ENCODE measurements at regions not wholly inside any gene's neighbourhood (a gene's known extent, or its start where the extent isn't known, plus 50 kb on each side); places are given as distances from the start of the nearest gene placed in this dataset.

DNA sequence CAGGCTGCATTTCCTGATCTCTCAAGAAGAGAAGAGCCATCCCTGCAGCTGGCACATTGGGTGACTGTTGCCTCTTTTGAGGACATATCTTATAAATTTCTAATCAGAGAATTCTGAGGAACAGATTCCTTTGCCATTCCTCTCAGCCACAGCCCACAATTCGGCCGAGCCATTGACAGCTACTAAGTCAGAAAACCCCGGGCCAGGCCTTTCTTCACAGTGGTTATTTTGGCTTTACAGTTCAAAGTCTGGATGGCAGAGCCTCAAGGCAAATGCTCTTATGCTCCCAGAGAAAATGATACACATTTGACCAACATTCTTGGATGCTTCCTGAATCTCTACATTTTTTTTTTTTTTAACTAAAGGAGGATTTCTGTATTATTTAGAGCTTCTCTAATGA lies 138.4 kb upstream of the FRMD6 start:
- no peak for DNase-seq (ENCODE audit: low spot score)

DNA sequence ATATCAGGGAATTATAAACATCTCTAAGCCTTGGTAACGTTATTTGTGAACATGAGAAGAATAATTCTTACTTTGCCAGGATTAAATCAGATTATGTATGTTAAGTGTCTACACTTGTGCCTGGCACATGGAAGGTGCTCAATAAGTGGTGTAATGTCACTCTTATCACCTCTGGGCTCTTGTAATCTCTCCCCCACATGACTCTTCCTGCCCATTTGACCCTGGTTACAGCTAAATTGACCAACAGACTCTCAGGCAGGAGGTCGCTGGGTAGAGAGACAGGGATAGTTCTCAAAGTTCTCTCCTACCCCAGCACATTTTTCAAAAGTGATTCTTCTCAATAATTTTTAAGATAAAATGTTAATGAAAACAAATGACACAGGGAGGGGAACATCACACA lies 137.8 kb upstream of the FRMD6 start:
- DNase-seq (ENCODE audit: low spot score), result no peak

DNA sequence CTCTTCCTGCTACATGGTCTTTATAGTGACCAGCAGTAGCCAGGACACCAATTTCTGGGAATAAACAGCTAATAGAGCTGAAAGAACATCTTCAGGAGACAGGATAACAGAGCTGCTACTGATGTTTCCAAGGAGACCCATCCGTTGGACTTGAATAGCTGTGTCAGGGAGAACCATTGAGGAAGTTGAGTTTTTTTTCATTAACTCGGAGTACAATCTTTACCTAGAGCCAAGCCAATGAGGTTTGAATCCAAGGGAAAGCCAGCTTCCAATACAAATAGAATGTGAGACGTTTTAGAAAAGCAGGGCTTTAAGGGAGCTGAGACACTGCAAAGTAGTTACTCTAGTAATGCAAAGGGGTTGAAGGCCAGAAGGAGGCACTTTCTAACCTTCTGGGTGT lies 136.1 kb upstream of the FRMD6 start:
- DNase-seq (ENCODE audit: low spot score), result no peak

DNA sequence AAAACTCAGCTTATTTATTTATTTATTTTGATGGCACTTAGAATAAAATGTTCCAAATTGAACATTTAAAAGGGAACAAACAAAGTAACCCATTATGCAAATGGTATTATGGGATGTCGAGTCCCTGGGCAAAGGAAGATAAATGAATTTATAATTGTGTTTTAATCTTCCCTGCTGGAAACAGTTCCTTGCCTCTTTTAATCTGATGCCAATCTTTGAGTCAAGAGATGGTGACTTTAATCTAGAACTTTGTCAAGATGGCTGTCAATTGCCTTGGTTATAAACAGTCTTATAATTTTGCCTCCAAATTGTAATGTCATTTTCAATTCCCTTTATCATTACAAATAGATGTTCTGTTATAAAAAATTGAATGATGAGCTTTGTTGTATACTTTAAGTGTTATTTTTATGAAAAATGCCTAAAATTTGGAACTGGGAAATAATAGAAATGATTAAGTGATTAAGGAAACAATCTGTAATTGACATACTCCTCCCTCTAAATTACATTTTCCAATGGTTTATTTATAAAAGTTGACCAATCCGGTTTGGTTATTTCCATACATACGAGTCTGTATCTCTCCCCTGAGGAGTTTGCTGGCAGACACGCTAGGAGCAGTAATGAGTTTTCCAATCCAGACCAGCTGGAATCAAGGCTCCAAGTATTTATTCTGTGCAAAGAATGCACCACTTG lies 134.9 kb upstream of the FRMD6 start:
- DNase-seq (ENCODE audit: low spot score), result no peak

DNA sequence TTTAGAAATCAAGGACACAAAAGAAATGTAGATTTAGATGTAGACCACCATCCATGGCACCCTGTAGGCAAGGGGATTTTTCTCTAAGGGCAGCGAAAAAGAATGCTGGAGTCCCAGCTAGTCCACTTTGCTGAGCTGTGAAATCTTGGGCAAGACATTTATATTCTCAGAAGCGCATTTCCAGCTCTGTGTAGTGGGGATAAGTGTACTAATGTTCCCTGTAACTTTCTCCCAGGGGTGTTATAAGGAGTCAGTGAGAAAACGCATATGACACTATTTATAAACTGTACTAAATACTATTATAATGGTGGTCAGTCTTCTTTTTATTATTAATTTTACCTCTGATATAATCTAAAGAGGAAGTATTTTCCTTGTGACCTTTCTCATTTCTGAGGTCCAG lies 133.4 kb upstream of the FRMD6 start:
- no peak for DNase-seq (ENCODE audit: low spot score)

DNA sequence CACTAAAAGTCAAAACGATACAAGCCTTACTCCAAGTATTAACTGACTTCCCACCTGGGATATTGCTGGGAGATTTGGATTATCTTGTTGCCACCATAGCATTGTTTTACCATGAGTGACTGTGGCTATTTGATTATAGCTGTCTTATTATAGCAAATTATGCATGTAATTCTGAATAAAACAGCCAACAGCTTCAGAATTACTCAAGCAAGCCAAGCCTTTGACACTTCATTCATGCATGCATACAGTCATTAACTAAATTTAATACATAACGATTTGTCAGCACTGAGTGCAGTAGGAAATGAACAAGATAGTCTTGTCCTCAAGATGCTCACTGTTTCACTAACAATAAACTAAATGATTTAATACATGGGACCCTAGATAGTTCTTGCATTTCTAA lies 133.0 kb upstream of the FRMD6 start:
- DNase-seq (ENCODE audit: low spot score), result no peak

DNA sequence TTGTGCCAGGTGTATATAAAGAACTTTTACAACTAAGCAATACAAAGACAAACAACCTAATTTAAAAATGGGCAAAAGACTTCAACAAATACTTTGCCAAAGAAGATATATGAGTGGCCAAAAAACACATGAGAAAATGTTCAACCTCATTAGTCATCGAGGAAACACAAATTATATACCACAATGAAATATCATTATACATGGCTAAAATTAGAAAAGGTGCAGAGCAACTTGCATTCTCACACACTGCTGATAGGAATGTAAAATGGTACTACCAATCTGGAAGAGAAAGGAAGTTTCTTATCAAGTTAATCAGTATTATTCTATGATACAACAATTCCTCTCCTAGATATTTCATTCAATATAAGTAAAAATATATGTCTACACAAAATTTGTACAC lies 131.6 kb upstream of the FRMD6 start:
- DNase-seq (ENCODE audit: low spot score), result no peak

DNA sequence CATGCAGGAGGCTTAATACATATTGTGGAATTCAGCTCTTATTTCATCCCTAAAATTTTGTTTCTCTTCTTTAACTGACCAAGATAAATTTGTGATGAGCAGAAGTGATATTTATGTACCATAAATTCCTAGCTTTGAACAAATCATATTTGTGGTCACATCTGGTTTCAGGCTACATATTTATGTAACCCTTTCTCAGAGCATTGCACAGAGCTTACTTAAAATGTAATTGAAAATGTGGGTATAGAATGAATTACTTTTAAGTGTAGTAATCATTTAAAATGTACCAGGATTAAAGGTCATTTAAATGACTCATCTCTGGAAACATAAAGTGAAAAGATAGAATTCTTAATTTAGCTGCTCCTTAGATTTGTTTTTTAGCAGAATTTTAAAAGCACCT lies 129.9 kb upstream of the FRMD6 start:
- DNase-seq (ENCODE audit: low spot score), result no peak

DNA sequence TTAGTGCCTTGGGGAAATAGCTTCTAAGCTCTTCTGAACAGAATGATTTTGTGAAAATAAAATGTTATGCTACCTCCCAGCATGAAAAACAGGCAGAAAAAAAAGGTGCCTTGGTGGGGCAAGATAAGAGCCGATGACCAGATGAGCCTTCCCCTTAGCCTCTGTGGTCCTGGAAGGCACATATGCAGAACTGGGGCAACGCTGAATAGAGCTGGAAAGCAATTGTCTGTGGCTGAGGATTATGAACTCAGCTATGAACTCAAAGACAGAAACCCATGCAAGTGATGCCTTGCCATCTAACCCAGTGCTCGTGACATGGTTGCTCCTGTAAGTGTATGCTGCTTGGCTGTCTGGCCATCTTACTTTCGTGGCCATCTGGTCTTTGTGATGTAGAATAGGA lies 128.5 kb upstream of the FRMD6 start:
- no peak for DNase-seq (ENCODE audit: low spot score)

DNA sequence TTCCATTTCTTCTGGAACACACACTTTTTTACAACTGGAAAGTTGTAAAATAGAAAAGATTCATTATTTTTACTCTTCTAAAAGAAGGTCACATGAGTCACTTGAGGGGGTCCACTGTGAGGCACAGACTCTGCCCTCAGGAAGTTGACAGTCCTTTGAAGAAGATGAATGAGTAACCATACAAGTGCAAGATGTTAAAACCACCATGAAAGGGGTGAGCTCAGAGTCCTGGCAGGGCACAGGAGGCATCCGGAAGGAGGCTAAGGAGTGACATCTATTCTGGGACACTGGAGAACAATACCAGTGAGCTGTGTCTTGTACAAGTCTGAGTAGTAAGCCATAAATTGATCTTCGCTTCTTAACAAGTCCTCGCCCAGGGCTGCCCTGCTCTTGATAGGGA lies 126.0 kb upstream of the FRMD6 start:
- DNase-seq (ENCODE audit: low spot score), result no peak

DNA sequence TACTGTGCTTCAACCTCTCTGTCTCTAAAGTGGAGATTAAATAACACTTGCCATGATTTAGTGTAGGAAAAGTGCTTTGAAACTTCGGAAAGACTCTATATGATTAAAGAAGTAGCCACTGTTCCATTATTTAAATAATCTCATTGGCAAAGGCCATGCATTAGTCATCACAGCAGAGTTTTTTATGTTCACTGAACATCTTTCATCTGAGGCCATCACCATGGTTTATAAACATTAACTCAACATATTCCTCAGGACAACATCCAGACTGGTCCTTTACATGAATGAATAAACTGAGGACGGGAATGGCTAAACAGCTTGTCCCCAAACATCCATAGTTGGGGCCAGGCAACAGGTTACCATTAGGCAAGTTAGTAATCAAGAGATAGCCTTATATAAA lies 124.6 kb upstream of the FRMD6 start:
- no peak for DNase-seq (ENCODE audit: low spot score)

DNA sequence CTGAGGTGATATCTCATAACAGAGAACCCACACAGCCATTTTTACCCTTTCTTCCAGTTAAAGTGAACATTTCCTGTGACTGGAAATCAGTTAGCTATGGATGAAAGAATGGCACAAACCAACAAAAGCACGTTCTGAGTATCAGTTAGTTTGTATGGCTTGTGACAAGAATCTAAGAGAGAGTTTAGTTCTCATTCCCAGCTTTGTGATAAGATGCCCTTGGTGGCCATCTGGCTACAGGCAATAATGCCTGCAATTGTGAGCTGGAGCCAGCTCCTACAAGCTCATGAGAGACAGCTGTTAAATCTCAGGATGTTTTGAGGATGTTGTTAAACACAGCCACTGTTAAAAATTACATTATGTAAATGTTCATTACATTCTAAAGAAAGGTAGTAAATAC lies 122.0 kb upstream of the FRMD6 start:
- no peak for DNase-seq (ENCODE audit: low spot score)

DNA sequence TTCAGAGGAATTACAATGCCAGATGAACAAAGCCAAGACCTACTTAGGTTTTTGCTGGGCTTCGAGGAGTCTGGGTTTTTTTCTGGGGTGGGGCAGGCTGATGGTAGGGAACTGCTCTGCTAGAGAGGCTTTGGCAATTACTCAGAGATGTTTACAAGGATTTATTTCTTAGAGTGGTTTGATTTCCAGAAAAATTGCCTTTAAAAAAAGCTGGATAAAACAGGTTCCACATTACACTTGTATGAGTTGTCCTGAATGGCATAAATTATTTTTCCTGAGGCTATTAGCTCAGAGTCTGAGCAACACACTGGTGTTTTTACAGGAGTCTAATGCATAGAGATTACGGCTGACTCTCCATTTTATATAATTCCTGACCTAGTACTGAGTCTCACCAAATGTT lies 118.5 kb upstream of the FRMD6 start:
- no peak for DNase-seq (ENCODE audit: low spot score)

DNA sequence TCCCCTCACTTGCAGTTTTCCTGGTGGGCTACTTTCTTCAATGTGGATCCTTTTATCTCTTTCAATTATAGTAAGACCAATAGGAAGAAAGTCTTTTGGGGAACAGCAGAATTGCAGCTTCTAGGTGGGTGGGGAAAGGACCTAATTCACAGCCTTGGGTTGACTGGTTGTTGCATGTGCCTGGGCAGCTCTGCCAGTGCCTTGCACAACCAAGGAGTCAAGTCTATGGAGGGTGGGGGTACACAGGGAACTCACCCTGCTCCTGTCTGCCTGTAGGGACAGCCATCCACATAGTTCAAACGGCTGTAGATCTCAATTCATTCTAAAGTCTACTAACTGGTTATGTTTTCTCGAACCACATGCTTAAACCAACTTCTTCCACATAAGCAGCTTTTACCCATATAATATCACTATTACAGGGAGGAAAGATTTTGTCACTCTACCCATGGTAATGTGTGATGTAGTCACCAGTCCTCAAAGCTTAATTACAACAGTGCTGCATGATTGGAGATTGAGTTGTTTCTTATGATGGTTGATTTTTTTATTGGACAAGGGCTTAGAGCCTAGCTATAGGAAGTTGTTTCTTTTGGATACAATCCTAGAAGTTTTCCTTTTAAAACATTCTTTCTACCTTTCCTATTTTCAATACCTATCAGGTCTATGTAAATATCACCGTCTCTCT lies 117.7 kb upstream of the FRMD6 start:
- DNase-seq (ENCODE audit: low spot score), result no peak

DNA sequence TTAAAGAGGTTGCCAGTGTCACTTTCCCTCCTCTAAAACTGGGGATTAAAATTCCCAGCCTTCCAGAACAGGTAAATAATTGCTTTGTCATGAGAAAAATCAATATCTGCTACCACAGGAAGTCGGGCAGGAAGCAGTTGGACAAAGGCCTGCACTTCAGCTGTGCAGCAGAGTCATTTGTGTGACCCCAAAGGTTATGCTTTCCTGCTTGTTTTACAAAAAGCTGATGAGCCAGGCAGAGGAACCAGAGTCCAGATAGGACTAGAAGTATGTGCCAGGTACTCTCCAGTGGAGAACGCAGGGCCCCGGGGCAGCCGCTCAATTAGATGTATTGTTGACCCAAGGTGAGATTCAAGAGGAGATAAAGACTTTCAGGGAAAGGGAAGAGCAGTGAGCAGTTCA lies 117.1 kb upstream of the FRMD6 start:
- no peak for DNase-seq (ENCODE audit: low spot score)

DNA sequence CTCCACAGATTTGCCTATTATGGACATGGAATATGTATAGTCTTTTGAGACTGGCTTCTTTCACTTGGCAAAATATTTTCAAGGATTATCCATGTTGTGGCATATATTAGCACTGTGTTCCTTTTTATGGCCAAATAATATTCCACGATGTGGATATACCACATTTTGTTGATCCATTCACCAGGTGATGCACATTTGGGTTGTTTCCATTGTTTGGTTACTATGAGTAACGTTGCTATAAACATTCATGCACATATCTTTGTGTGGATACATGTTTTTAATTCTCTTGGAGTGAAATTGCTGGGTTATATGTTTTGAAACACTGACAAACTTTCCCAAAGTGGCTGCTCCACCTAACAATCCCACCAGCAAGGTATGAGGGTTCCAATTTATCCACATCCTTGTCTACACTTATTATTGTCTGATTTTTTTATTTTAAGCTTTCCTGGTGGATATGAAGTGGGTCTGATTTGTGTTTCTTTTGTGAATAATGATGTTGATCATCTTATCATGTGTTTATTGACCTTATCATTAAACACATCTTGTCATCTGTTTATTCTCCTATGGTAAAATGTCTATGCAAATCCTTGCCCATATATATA lies 116.2 kb upstream of the FRMD6 start:
- no peak for DNase-seq (ENCODE audit: low spot score)

DNA sequence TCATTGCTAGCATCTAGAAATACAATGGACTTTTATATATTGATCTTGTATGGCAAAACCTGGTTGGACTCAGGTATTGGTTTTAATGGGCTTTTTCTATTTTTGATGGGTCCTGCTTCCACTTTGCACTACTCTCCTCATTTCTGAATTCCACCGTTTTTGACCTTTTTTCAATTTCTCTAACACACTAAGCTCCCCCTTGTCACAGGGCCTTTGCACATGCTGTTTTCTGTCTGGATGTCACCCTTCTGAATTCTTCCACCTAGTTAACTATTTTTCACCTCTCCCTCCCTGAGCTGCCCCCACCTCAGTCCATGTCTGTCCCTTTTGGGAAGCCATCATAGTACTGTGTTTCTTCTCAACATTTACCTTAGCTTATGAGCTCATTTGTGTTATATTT lies 112.7 kb upstream of the FRMD6 start:
- DNase-seq (ENCODE audit: low spot score), result no peak

DNA sequence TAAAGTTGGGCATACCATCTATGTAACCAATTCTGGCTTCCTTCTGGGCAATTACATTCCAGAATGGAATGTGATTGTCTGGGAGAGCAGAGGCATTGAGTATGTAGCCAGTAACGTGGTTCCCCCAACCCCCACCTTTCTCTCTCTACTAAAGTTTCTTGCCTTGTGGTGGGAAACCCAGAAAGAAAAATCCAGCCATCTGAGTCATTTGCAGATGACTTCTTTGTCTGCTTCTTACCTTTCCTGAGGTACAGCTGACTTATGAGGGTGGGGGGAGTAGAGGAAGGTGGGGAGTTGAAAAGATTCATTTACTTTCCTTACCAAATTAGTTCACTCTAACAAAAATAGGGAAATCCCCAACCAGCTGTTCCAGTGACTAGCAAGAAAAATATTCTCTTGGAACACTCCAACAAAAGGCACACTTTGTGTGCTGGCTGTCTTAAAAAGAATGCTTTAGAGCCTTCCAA lies 112.1 kb upstream of the FRMD6 start:
- no peak for DNase-seq (ENCODE audit: low spot score)

DNA sequence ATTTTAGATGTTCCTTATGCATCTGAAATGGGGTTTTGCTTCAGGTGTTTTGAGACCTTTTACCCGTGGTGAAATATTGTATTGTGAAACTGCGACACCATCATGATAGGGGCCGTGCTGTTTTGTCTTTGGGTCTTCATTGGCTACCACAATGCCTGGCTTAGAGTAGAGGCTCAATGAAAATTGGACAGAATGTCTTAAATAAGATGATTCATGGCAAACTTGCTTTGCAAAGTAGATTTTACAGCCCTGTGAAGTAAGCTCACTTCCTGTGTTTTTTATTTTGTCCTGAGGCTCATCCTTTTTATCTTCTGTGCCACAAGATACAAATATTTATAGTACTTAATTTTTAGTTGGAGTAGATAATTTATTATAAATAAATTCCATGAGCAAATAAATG lies 111.3 kb upstream of the FRMD6 start:
- no peak for DNase-seq (ENCODE audit: low spot score)

DNA sequence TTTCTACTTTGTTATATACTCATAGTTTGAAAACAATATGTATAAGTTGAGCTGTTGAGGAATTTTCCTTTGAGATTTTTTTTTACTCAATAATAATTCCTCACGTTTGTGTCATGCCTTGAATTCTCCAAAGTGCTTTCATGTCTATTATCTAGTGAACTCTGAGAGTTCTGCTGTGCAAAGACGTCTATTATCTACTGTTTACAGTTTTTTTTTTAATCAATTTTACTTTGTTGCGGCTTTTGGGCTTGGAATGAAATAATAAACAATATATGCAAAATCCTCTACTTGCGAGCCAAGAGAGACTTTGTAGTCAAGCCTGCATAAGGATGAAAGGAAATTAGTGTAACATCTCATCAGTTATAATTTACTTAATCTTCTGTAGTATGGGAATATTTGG lies 107.2 kb upstream of the FRMD6 start:
- DNase-seq (ENCODE audit: low spot score), result no peak

DNA sequence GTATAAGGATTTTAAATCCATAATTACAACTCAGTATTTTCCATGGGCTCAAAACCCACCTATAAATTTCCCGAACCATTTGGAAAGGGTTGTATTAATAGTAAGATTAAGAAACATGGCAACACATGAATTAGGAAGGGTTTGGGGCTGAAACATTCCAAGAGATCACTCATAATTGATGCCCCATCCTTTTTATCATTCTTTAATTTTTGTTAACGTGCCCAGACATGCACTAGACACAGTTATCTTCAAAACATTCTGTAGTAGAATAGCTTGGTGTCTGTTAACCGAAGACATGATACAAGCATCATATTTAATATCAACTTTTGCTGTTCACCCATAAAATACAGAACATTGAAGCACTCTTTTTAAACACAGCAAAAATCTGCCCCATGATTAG lies 106.8 kb upstream of the FRMD6 start:
- DNase-seq (ENCODE audit: low spot score), result no peak

DNA sequence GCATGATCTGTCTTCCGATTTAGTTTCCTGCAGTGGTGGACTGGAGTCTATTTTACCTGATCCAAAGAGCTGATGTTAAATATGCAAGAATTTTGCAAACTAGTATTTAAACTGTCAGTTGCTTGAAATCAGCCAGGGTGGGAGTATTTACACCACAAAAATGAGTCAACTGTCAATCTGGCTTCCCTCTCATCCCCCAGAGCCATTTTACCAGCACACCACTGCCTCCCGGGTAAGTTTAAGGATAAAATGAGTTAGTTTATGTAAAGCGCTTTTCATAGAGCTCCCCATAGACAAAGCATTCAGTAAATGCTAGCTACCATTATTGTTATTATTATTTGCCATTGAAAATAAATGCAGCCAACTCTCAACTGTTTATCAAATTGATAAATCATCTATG lies 106.3 kb upstream of the FRMD6 start:
- no peak for DNase-seq (ENCODE audit: low spot score)

DNA sequence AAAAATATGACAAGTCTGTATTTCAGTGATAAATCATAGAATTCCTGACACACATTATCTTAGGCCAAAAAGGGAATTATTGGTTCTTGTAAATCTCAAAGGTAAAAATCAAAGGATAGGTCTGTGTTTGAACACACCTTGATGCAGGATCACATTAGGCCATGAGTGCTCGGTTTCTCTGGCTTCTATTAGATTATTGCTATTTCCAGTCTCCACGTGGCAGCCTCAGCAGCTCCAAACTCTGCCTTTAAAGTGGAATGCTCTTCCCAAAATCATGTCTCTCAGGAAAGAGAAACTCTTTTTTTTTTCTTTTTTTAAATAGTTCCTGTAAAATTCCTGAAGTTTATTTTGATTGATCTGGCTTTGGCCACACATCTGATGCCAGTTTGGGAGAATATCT lies 105.6 kb upstream of the FRMD6 start:
- DNase-seq (ENCODE audit: low spot score), result no peak

Measured in putamen (tissue), 1 donor.